NCI-H69 (cell line): ENCODE measurements at regions not wholly inside any gene's neighbourhood (a gene's known extent, or its start where the extent isn't known, plus 50 kb on each side); places are given as distances from the start of the nearest gene placed in this dataset.
A peak's percentile ranks its signal among the peaks of the same experiment; 100 is the strongest.

Source experiments
- DNase-seq: peaks from one replicate; lab custom pipeline; 2025; lab: John Stamatoyannopoulos, UW

DNA sequence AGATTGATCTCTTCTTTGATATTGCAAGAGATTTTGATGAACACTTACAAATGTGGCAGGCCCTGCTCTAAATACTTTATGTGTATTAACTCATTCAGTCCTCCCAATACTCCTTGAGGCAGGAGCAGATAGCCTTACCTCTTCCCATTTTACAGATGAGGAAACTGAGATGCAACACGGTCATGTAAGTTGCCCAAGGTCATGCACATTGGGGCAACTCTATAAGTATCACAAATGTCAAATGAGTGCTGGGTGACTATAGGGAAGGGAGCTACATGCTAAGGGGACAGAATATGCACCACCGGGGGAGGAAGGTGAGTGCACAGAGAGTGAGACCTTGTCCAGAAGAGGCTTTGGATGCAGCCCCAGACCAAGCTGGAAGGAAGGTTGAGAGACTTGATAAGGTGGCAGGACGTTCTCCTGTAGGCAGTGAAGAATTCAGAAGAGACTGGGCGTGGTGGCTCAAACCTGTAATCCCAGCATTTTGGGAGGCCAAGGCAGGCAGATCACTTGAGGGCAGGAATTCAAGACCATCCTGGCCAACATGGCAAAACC lies 132.3 kb upstream of the PWP1 start:
- no peak for DNase-seq

DNA sequence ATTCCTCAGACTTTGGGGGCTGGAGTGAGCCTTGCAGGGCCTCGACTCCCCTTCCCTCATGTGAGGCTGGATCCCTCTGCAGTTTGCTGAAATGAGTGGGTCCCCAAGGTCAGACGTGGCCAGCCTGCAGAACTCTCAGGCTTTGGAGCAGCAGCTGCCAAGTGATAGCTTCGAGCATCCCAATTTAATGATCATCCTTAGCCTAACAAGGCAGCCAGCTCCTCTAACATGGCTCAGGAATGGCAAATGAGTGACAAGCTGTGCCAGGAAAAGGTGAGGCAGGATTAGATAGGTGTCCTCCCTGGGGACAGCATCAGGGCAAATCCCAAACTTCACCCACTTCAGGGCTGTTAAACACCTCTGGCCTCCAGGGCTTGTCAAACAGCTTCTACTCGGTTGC lies 130.7 kb upstream of the PWP1 start:
- DNase-seq: no peak

- DNase-seq: no peak
These were observed 128.6 kb upstream of the PWP1 start for GRCh38 chr12:107557026-107557425.

- DNase-seq: no peak
These were observed 128.0 kb upstream of the PWP1 start for GRCh38 chr12:107557589-107558100.

- peak; percentile 13 for DNase-seq
These were observed 127.3 kb upstream of the PWP1 start for GRCh38 chr12:107558141-107558815.

DNA sequence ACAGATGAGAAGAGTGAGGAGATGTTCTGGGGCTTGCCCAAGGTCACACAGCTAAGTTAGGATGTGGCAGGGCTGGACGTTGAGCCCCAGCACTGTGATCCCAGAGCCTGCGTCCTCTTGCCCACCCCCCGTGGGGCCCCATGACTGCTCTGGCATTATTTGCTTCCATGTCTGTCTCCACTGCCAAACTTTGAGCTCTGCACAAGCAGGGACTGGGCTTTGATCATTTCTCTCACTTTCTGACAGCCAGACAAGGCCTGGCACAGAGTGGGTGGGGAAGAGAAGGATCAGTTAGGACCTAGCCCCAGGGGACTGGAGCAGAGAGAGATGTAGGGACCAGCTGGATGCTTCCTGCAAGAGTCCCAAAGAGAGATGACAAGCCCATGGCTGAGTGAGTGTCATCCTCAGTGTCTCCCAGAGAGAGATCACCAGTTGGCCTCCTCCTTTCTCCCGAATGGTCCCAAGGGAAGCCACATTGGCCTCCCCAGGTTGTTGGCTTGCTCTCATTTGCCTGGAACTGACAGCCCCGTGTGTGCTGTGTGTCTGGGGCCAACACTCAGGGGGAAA lies 126.7 kb upstream of the PWP1 start:
- peak; percentile 35 for DNase-seq

DNA sequence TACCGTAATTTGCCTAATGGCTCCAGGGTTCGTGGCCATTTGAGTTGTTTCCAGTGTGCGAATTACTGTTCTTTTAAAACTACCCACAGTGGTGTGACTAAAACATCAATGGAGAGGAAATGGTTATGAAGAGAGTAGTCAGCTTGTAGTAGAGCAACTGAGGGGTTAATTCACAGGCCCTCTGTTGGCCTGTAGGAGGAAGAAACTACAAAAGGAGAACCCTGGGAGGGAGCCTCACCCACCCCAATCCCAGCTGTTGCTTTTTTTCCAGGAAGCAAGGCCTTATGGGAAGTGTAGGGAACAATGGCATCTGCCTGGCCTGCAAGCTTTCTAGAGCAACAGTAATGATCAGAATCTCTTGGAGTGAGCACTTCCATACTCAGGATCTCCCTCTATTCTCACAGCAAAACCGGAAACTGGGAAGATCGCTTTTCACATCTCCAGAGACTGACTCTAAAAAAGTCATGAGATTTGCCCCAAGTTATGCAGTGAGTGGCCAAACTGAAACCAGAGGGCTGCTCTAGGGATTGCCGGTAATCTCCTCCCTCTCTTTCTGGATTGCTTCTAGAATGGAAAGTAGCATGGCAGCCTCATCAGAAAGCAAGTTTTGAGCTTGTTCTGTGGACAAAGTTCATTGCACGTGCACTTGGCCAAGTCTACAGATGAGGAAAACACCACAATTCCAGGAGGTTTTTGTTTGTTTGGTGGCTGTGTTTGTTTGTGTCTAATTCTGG lies 125.3 kb upstream of the PWP1 start:
- peak; percentile 86 for DNase-seq

GRCh38 chr12:107560899-107561285 lies 124.7 kb upstream of the PWP1 start:
- no peak for DNase-seq

- DNase-seq: peak; percentile 71
These were observed 120.7 kb upstream of the PWP1 start for GRCh38 chr12:107564946-107565345.

GRCh38 chr12:107565551-107565950 lies 120.0 kb upstream of the PWP1 start:
- DNase-seq: no peak

- DNase-seq: no peak
These were observed 117.6 kb upstream of the PWP1 start for GRCh38 chr12:107567876-107568619.

GRCh38 chr12:107568718-107569117 lies 116.9 kb upstream of the PWP1 start:
- DNase-seq: no peak

- DNase-seq: peak; percentile 88
These were observed 114.9 kb upstream of the PWP1 start for GRCh38 chr12:107570721-107571120.

- no peak for DNase-seq
These were observed 114.1 kb upstream of the PWP1 start for GRCh38 chr12:107571492-107571891.

DNA sequence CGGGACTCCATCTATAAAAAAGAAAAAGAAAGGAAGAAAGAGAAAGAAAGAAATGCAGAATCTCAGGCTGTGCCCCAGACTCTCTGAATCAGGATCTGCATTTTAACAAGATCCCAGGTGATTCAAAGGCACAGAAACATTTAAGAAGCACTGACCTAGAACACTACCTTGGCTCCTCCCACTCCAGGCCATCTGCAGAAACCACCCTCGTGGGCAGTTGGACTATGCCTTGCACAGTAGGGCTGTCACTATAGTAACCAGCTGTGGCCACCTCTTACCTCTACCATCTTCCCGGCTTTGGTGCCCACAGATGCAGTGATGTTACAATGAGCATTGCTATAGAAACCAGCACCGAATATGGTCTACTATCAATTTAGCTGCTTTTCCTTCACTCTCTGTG lies 110.9 kb upstream of the PWP1 start:
- DNase-seq: no peak

DNA sequence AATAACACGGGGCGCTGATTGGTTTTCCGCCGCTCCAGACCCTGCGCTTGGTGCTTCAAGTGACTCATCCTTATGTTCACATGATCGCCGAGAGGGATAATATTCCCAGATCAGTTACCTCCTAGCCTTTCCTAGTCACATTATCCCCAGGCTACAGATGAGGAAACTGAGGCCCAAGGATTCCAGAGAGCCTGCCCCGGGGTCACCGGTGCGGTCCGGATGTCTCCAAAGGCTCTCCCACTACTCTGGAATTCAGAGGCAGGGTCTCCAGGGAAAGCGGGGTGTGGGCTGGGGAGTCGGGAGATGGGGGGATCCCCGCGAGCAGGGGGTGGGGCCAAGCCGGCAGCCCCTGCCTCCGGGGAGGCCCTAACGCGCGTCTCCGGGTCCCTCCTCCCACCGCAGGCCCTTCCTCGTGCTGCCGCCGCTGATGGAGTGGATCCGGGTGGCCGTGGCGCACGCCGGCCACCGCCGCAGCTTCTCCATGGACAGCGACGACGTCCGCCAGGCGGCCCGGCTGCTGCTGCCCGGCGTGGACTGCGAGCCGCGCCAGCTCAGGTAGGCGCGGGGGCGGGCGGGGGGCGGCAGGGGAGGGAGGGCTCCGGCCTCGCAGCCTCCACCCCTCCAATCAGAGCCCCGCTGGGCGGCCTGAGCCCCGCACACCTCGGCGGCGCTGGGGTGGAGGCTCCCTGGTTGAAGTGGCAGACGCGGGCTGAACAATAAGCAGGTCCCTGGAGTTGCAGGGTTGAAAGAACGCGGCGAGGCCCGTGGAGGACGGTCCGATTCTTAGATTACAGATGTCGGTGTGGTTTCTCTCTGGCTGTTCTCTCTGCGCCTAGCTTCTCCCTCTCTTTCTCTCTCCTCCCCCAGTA lies 104.6 kb upstream of the PWP1 start:
- no peak for DNase-seq

GRCh38 chr12:107581619-107582015 lies 104.0 kb upstream of the PWP1 start:
- no peak for DNase-seq

DNA sequence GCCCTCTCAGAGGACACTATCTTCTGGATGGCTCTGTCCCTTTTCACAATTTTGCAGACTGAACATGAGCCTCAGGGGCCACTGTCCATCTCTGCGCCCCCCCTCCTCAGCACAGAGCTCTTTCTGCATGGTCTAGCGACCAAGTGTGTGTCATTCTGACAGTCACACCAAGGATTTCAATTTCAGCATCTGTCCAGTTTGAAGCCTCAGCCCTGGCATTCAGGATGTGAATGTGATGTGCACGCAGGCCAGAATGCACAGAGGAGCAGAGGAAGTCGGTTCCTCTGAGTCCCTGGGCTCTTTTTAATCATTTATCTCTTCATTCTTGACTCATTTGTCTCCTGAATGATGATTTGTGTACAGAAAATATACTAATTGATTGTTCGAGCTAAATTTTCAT lies 102.0 kb upstream of the PWP1 start:
- DNase-seq: no peak

- DNase-seq: peak; percentile 85
These were observed 101.0 kb upstream of the PWP1 start for GRCh38 chr12:107584563-107584962.

DNA sequence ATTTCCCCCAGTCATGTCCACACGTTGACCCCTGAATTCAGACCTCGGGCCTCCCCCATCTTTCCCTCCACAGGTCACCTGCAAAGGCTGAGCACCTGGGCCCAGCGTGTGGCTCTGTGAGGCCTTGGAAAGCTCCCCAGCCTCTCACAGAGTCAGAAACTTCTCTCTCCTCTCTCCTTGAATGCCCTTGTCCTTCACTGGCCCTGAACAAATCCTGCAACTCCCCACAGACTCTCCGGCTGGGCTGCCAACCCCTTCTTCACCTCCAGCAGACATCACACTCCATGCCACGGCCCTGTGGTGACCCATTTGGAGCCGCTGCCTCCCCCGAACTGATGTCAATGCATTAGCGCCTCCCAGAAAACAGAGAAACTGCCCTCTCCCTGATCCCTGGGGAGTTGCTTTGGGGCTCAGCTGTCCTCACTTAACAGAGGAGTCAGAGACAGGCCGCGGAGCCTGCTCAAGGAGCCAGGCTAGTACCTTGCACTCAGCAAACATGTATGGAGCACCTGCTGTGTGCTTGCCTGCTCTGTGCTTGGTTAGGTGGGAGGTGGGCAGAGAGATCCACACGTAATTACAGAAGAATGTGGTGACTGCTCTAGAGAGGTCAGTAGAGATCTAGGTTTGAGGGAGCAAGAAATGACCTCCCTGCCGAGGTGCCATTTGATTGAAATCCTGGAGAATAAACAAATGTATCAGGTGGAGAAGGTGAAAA lies 99.2 kb upstream of the PWP1 start:
- DNase-seq: peak; percentile 78

GRCh38 chr12:107590413-107590812 lies 95.2 kb upstream of the PWP1 start:
- no peak for DNase-seq
